ENCODE measurements at regions not wholly inside any gene's neighbourhood (a gene's known extent, or its start where the extent isn't known, plus 50 kb on each side); places are given as distances from the start of the nearest gene placed in this dataset.
"Not testable (repeated sequence)": the region's sequence is repeated elsewhere in the genome, so short reads cannot be mapped to it uniquely, and the experiment has no call there.

GRCh38 chr10:4230036-4230435 lies 445.0 kb upstream of the KLF6 start:
- Histone ChIP-seq H3K27me3 (replicated peaks) (no peaks in the 10 kb centered on the region), H3K27ac (no peak overlapping the region), H3K4me3 (no peak overlapping the region), H3K9me3 (replicated peaks) (peaks cover 3% of the 10 kb centered on the region; the same call in 1 of the 2 replicates), H3K36me3 (0 out of 2 replicates have a peak, but pooled peaks cover 10% of the 10 kb centered on the region), H3K4me1 (replicated peaks) (no peaks in the 10 kb centered on the region)
- no peak for DNase-seq (ENCODE audit: low read depth in 1 of 2, low spot score in 2 of 2)

GRCh38 chr10:4229106-4229505 lies 444.1 kb upstream of the KLF6 start:
- peaks cover 3% of the 10 kb centered on the region; the same call in 1 of the 2 replicates for H3K9me3 ChIP-seq (replicated peaks)
- DNase-seq (ENCODE audit: low read depth in 1 of 2, low spot score in 2 of 2) = no peak
- H3K36me3 ChIP-seq = 0 out of 2 replicates have a peak, but pooled peaks cover 7% of the 10 kb centered on the region
- H3K27ac ChIP-seq = no peak overlapping the region
- H3K4me3 ChIP-seq = no peak overlapping the region
- no peaks in the 10 kb centered on the region for H3K4me1 ChIP-seq (replicated peaks)
- H3K27me3 ChIP-seq (replicated peaks) = no peaks in the 10 kb centered on the region

GRCh38 chr10:4227586-4227985 lies 442.6 kb upstream of the KLF6 start:
- DNase-seq (ENCODE audit: low read depth in 1 of 2, low spot score in 2 of 2) = no peak
- Histone ChIP-seq H3K9me3 (replicated peaks) (peaks cover under 1% of the 10 kb centered on the region; the same call in 1 of the 2 replicates), H3K4me3 (no peak overlapping the region), H3K27ac (no peak overlapping the region), H3K27me3 (replicated peaks) (no peaks in the 10 kb centered on the region), H3K36me3 (0 out of 2 replicates have a peak, but pooled peaks cover 2% of the 10 kb centered on the region), H3K4me1 (replicated peaks) (no peaks in the 10 kb centered on the region)

- Histone ChIP-seq H3K27me3 (replicated peaks) (no peaks in the 10 kb centered on the region), H3K27ac (no peak overlapping the region), H3K9me3 (replicated peaks) (no peaks in the 10 kb centered on the region), H3K4me1 (replicated peaks) (no peaks in the 10 kb centered on the region), H3K4me3 (no peak overlapping the region), H3K36me3 (0 out of 2 replicates have a peak, but pooled peaks cover under 1% of the 10 kb centered on the region)
- no peak for DNase-seq (ENCODE audit: low read depth in 1 of 2, low spot score in 2 of 2)
Measured at GRCh38 chr10:4226941-4227540, 442.0 kb upstream of the KLF6 start.

GRCh38 chr10:4224178-4224577 lies 439.2 kb upstream of the KLF6 start:
- Histone ChIP-seq H3K27me3 (replicated peaks) (no peaks in the 10 kb centered on the region), H3K4me1 (replicated peaks) (no peaks in the 10 kb centered on the region), H3K4me3 (no peak overlapping the region), H3K27ac (no peak overlapping the region), H3K36me3 (no peaks in the 10 kb centered on the region), H3K9me3 (replicated peaks) (no peaks in the 10 kb centered on the region)
- DNase-seq (ENCODE audit: low read depth in 1 of 2, low spot score in 2 of 2) = no peak

GRCh38 chr10:4221310-4221709 lies 436.3 kb upstream of the KLF6 start:
- not testable (repeated sequence) for H3K36me3 ChIP-seq; H3K4me3 ChIP-seq; H3K27me3 ChIP-seq (replicated peaks); H3K27ac ChIP-seq; H3K4me1 ChIP-seq (replicated peaks); H3K9me3 ChIP-seq (replicated peaks); DNase-seq (ENCODE audit: low read depth in 1 of 2, low spot score in 2 of 2)

- Histone ChIP-seq H3K4me1 (replicated peaks) (no peaks in the 10 kb centered on the region), H3K9me3 (replicated peaks) (no peaks in the 10 kb centered on the region), H3K36me3 (no peaks in the 10 kb centered on the region), H3K27ac (no peak overlapping the region), H3K4me3 (no peak overlapping the region), H3K27me3 (replicated peaks) (no peaks in the 10 kb centered on the region)
- no peak for DNase-seq (ENCODE audit: low read depth in 1 of 2, low spot score in 2 of 2)
Measured at GRCh38 chr10:4219901-4220300, 434.9 kb upstream of the KLF6 start.

GRCh38 chr10:4217653-4218052 lies 432.6 kb upstream of the KLF6 start:
- Histone ChIP-seq H3K27me3 (replicated peaks) (no peaks in the 10 kb centered on the region), H3K4me3 (no peak overlapping the region), H3K27ac (no peak overlapping the region), H3K36me3 (no peaks in the 10 kb centered on the region), H3K9me3 (replicated peaks) (no peaks in the 10 kb centered on the region), H3K4me1 (replicated peaks) (no peaks in the 10 kb centered on the region)
- DNase-seq (ENCODE audit: low read depth in 1 of 2, low spot score in 2 of 2) = no peak

- Histone ChIP-seq H3K9me3 (replicated peaks) (no peaks in the 10 kb centered on the region), H3K4me1 (replicated peaks) (no peaks in the 10 kb centered on the region), H3K27ac (no peak overlapping the region), H3K4me3 (no peak overlapping the region), H3K27me3 (replicated peaks) (no peaks in the 10 kb centered on the region), H3K36me3 (no peaks in the 10 kb centered on the region)
- DNase-seq (ENCODE audit: low read depth in 1 of 2, low spot score in 2 of 2) = no peak
Measured at GRCh38 chr10:4217187-4217586, 432.2 kb upstream of the KLF6 start.

- Histone ChIP-seq H3K27ac (no peak overlapping the region), H3K36me3 (no peaks in the 10 kb centered on the region), H3K27me3 (replicated peaks) (no peaks in the 10 kb centered on the region), H3K9me3 (replicated peaks) (no peaks in the 10 kb centered on the region), H3K4me3 (no peak overlapping the region), H3K4me1 (replicated peaks) (no peaks in the 10 kb centered on the region)
- DNase-seq (ENCODE audit: low read depth in 1 of 2, low spot score in 2 of 2) = no peak
Measured at GRCh38 chr10:4216726-4217125, 431.7 kb upstream of the KLF6 start.

GRCh38 chr10:4215963-4216575 lies 431.1 kb upstream of the KLF6 start:
- no peak overlapping the region for H3K4me3 ChIP-seq
- no peaks in the 10 kb centered on the region for H3K36me3 ChIP-seq
- DNase-seq (ENCODE audit: low read depth in 1 of 2, low spot score in 2 of 2) = no peak
- H3K27me3 ChIP-seq (replicated peaks) = no peaks in the 10 kb centered on the region
- no peaks in the 10 kb centered on the region for H3K9me3 ChIP-seq (replicated peaks)
- H3K4me1 ChIP-seq (replicated peaks) = no peaks in the 10 kb centered on the region
- H3K27ac ChIP-seq = no peak overlapping the region

- no peak for DNase-seq (ENCODE audit: low read depth in 1 of 2, low spot score in 2 of 2)
- Histone ChIP-seq H3K27ac (no peak overlapping the region), H3K27me3 (replicated peaks) (no peaks in the 10 kb centered on the region), H3K4me1 (replicated peaks) (no peaks in the 10 kb centered on the region), H3K9me3 (replicated peaks) (no peaks in the 10 kb centered on the region), H3K4me3 (no peak overlapping the region), H3K36me3 (no peaks in the 10 kb centered on the region)
Measured at GRCh38 chr10:4215485-4215884, 430.5 kb upstream of the KLF6 start.

- H3K4me1 ChIP-seq (replicated peaks) = no peaks in the 10 kb centered on the region
- no peaks in the 10 kb centered on the region for H3K27me3 ChIP-seq (replicated peaks)
- no peaks in the 10 kb centered on the region for H3K36me3 ChIP-seq
- no peak for DNase-seq (ENCODE audit: low read depth in 1 of 2, low spot score in 2 of 2)
- H3K27ac ChIP-seq = no peak overlapping the region
- H3K4me3 ChIP-seq = no peak overlapping the region
- no peaks in the 10 kb centered on the region; the same call in 1 of the 2 replicates for H3K9me3 ChIP-seq (replicated peaks)
Measured at GRCh38 chr10:4214908-4215307, 429.9 kb upstream of the KLF6 start.

GRCh38 chr10:4213441-4213840 lies 428.4 kb upstream of the KLF6 start:
- no peak overlapping the region for H3K4me3 ChIP-seq
- no peak for DNase-seq (ENCODE audit: low read depth in 1 of 2, low spot score in 2 of 2)
- H3K36me3 ChIP-seq = no peaks in the 10 kb centered on the region
- no peaks in the 10 kb centered on the region for H3K4me1 ChIP-seq (replicated peaks)
- H3K27ac ChIP-seq = no peak overlapping the region
- H3K9me3 ChIP-seq (replicated peaks) = no peaks in the 10 kb centered on the region; the same call in 1 of the 2 replicates
- H3K27me3 ChIP-seq (replicated peaks) = no peaks in the 10 kb centered on the region
